ENCODE measurements at regions not wholly inside any gene's neighbourhood (a gene's known extent, or its start where the extent isn't known, plus 50 kb on each side); places are given as distances from the start of the nearest gene placed in this dataset.

GRCh38 chr10:16199216-16199615 lies 237.6 kb upstream of the PTER start:
- no peak for TF ChIP-seq EZH2phosphoT487 (conservative IDR thresholded peaks at IDR 0.05; ENCODE audit: low read length)
- no peak for TF ChIP-seq CTCF (IDR thresholded peaks at IDR 0.05; ENCODE audit: insufficient read depth, low read length, poor library complexity, severe bottlenecking)

All from SU-DHL-6 (cell line).